Muscle layer of duodenum (tissue), 2 donors: ENCODE measurements at regions not wholly inside any gene's neighbourhood (a gene's known extent, or its start where the extent isn't known, plus 50 kb on each side); places are given as distances from the start of the nearest gene placed in this dataset.

ENCODE experiments used
- H3K27ac ChIP-seq: one replicate; pipeline ENCODE4 v1.7.0; 2013; ENCODE audit warnings: mild to moderate bottlenecking, low read length
- H3K27me3 ChIP-seq: one replicate; pipeline ENCODE4 v1.7.0; 2013; ENCODE audit warnings: low read depth, mild to moderate bottlenecking, control low read depth, low read length
- H3K36me3 ChIP-seq, 2 donors: one replicate each; pipeline ENCODE4 v1.7.0; 2013; ENCODE audit warnings: low read length in 2 of 2, control low read depth in 1 of 2, mild to moderate bottlenecking in 1 of 2; ENCODE audit not compliant: insufficient read depth in 2 of 2, control insufficient read depth in 1 of 2
- H3K4me1 ChIP-seq, 2 donors: one replicate each; pipeline ENCODE4 v1.7.0; 2013; ENCODE audit warnings: low read length in 2 of 2, mild to moderate bottlenecking in 2 of 2, control low read depth in 1 of 2, moderate library complexity in 1 of 2; ENCODE audit not compliant: insufficient read depth in 2 of 2, control insufficient read depth in 1 of 2
- H3K4me3 ChIP-seq, 2 donors: one replicate each; pipeline ENCODE4 v1.7.0; 2013; ENCODE audit warnings: low read length in 2 of 2, low read depth in 1 of 2, mild to moderate bottlenecking in 1 of 2
- H3K9me3 ChIP-seq, 2 donors: one replicate each; pipeline ENCODE4 v1.7.0; 2013; ENCODE audit warnings: low read length in 2 of 2, control low read depth in 1 of 2, mild to moderate bottlenecking in 1 of 2; ENCODE audit not compliant: control insufficient read depth in 1 of 2
- donor health status: healthy.

GRCh38 chr10:104587751-104588150 is 53.3 kb upstream of the SORCS3 start:
- H3K36me3 ChIP-seq, result no peaks in the 10 kb centered on the region
- H3K27me3 ChIP-seq, result no peaks in the 10 kb centered on the region
- no peak overlapping the region for H3K4me3 ChIP-seq
- no peaks in the 10 kb centered on the region for H3K4me1 ChIP-seq
- H3K9me3 ChIP-seq, result no peaks in the 10 kb centered on the region
- no peak overlapping the region for H3K27ac ChIP-seq

DNA sequence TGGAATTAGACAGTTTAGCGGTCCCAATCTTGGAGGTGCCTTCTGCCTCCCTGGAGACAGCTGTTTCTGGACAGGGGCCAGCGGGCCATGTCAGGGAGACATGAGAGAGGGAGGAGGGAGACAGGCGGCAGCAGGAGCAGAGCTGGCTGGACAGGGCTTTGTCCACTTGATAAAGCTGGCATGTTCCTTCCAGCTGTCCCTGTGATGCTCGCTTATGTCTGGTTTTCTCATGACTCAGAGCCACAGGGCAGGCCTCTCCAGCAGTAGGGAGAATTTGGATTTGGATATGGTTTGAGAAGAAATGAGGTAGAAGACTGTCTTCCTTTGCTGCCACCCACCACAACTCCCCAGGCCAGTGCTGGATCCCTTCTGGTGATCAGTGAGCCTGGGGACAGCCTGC is 51.7 kb upstream of the SORCS3 start:
- no peak overlapping the region for H3K27ac ChIP-seq

GRCh38 chr10:104589871-104590270 is 51.2 kb upstream of the SORCS3 start:
- H3K36me3 ChIP-seq, result no peaks in the 10 kb centered on the region
- H3K9me3 ChIP-seq, result no peaks in the 10 kb centered on the region

More for the DNA sequence above, 51.7 kb upstream of the SORCS3 start:
- Histone ChIP-seq H3K27me3 (no peaks in the 10 kb centered on the region), H3K36me3 (no peaks in the 10 kb centered on the region), H3K9me3 (no peaks in the 10 kb centered on the region), H3K4me3 (no peak overlapping the region), H3K4me1 (no peaks in the 10 kb centered on the region)

More at GRCh38 chr10:104589871-104590270, 51.2 kb upstream of the SORCS3 start:
- no peaks in the 10 kb centered on the region for H3K4me1 ChIP-seq
- no peak overlapping the region for H3K27ac ChIP-seq
- no peak overlapping the region for H3K4me3 ChIP-seq
- H3K27me3 ChIP-seq, result no peaks in the 10 kb centered on the region
